HG02973 (cell line): ENCODE measurements at regions not wholly inside any gene's neighbourhood (a gene's known extent, or its start where the extent isn't known, plus 50 kb on each side); places are given as distances from the start of the nearest gene placed in this dataset.

Experiments
- ATAC-seq: cut with Tn5 transposase; IDR thresholded peaks from one replicate; pipeline ENCODE4 v1.9.1; 2021; ENCODE audit warnings: moderate library complexity; ENCODE audit not compliant: unreplicated experiment

DNA sequence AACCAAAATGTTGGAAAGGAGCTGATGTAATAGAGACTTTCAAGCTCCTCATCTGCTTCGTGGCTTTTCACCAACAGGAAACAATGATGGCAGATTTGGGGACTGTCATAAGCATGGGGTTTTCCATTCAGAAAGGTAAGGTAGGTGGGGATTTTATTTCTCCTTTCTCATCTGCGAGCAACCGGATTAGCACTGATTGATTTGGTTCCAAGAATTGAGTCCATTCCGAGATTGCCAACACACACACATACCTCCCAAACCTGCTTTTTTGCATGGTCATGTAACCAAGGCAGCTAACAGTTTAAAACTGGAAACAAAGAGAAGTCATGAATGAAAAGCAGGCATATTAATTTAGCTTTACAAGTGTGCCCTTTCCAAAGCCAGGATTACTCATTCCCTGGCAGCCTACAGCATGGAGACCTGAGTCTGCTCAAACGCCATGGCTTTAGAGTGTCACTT lies 63.0 kb upstream of the LNX1 start:
- ATAC-seq: no peak

DNA sequence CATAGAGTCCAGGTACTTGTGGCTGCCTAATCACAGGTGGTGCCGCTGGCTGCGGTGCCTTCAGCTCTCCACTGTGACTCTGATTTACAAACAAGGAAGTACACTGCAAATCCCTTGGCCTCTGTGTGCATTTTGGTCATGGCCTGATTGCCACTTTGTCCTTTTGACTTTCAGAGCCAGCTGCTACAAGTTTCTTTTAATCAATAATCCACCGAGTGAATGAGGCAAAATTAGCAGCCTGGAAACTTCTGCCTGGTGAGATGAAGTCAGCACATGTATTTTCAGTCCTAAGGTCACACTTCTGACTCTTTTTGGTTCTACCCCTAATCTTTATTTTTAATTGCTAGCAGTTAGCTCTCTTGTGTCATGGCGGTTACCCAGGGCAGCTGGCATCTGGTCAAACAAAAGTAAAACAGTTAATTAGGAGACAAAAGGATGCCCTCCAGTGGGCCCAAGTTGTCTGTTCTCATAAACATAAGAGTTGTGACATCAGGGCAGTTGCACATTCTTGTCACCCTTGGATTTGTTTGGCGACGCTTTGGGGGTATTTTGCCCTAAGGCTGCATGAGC lies 62.3 kb upstream of the LNX1 start:
- ATAC-seq: no peak

DNA sequence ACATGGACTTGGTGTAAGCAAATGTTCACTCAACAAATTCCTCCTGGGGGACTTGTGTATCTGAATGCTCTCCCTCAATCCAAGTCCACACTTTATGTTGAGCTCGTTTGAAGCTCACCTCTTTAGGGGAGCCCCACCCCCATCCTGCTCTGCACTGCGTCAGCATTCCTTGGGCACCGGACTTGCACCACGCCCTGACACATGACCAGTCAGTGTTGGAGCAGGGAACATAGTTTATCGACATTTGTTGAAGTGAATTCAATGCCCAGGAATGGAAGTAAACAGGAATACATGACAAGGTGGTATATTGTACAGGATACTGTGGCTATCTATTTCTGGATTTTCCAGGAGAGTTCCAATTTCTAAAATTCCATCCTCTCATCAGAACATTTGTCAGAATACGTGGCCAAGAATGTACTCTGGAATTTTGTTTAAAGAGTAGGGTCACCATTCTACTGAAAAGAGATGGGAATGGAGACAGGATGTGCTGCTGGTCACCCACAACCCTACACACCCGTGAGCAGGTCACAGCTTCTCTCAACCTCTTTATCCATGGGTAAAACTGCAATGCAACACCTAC lies 60.0 kb upstream of the LNX1 start:
- no peak for ATAC-seq

DNA sequence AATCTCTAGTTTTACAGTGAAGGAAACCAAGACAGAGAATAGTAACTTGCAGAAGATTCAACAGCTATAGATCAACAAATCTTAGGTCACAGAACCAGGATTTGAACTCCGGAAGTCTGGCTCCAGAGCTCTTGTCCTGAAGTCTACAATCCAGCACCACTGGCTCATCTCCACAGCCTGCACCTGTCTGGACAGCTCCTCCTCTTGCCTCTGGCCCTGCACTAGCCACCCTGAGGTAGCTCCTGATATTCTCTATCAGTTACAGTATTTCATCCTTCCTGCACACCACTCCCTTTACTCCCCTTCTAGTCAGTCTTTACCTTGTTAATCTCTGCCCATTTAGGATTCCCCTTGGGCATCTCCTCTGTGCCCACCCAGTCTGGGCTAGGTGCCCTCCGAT lies 58.1 kb upstream of the LNX1 start:
- ATAC-seq: no peak

DNA sequence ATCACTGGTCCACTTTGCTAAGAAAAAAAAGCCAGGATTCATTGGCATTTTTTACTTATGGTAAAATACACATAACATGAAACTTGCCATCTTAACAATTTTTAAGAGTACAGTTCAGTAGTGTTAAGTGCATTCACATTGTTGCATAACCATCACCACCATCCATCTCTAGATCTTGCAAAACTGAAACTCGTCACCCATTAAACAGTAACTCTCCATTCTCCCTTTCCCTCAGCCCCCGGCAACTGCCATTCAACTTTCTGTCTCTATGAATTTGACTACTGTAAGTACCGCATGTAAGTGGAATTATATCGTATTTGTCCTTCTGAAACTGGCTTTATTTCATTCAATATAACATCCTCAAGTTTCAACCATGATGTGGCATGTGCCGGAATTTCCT lies 56.3 kb upstream of the LNX1 start:
- no peak for ATAC-seq

DNA sequence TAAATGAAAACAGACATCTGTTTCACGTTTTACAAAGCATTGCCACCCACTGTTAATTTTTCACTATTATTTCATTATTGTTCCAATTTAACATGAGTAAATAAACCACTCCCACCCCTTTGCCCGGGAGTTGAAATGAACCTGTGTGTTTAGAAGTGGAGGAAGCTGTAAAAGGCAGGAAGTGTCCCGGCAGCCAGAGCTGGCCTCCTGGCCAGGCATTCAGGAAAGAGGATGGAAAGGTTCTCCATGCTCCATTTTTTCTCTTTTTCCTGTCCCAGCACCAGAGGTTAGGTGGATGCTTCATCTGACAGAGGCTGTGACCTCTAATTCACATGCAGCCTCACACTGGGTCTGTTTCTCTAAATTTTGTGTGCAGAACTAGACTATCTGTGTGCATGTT lies 55.5 kb upstream of the LNX1 start:
- ATAC-seq: no peak

DNA sequence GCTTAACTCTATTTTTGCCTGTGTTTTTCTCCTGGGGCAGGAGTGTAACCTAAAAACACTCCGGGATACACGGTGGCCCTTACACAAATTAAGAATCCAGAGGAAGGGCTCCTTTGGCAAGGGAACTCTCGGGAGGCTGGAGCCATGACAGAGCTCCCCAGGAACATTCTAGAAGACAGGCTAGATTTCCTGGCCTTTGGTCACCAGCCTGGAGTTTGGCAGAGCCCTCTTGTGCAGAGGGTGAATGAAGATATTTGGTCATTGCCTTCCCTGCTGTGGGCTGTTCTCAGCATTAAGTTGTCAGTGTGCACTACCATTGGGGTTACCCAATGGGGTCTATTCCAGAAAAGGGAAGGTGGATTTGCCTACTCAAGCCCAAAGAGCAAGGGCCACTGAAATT lies 53.8 kb upstream of the LNX1 start:
- ATAC-seq: no peak

DNA sequence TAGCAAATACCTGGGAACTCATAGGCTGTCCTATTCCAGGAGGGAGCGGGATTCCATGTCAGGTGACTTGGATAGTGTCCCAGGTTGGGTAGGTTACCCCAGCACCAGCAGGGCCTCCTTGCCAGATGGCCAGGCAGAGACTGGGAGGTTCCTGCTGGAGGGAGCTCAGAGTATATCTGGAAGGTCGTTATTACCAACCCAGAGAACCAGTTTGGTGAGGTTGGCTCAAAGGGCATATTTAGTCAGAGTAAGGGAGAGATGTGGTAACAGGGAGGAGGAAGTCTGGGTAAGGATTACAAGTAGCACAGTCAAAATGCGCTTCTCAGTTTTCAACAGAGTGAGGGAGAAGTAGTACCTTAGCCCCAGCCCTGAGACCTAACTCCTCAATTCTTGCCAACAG lies 53.3 kb upstream of the LNX1 start:
- no peak for ATAC-seq
